ENCODE measurements at regions not wholly inside any gene's neighbourhood (a gene's known extent, or its start where the extent isn't known, plus 50 kb on each side); places are given as distances from the start of the nearest gene placed in this dataset.

GRCh38 chr14:73792481-73792880 lies 59.1 kb upstream of the PTGR2 start:
- TF ChIP-seq, protein P1, sequence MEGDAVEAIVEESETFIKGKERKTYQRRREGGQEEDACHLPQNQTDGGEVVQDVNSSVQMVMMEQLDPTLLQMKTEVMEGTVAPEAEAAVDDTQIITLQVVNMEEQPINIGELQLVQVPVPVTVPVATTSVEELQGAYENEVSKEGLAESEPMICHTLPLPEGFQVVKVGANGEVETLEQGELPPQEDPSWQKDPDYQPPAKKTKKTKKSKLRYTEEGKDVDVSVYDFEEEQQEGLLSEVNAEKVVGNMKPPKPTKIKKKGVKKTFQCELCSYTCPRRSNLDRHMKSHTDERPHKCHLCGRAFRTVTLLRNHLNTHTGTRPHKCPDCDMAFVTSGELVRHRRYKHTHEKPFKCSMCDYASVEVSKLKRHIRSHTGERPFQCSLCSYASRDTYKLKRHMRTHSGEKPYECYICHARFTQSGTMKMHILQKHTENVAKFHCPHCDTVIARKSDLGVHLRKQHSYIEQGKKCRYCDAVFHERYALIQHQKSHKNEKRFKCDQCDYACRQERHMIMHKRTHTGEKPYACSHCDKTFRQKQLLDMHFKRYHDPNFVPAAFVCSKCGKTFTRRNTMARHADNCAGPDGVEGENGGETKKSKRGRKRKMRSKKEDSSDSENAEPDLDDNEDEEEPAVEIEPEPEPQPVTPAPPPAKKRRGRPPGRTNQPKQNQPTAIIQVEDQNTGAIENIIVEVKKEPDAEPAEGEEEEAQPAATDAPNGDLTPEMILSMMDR (tag by site-specific recombination; IDR thresholded peaks at IDR 0.05): no peak
- TF ChIP-seq ZBTB7A (tag by site-specific recombination; IDR thresholded peaks at IDR 0.05; ENCODE audit: low read depth) (no peak), ZNF266 (tag by site-specific recombination; IDR thresholded peaks at IDR 0.05; ENCODE audit: low read depth) (no peak), ZBTB48 (tag by site-specific recombination; IDR thresholded peaks at IDR 0.05) (no peak), PATZ1 (tag by site-specific recombination; IDR thresholded peaks at IDR 0.05) (no peak)
- TF ChIP-seq, protein P2, sequence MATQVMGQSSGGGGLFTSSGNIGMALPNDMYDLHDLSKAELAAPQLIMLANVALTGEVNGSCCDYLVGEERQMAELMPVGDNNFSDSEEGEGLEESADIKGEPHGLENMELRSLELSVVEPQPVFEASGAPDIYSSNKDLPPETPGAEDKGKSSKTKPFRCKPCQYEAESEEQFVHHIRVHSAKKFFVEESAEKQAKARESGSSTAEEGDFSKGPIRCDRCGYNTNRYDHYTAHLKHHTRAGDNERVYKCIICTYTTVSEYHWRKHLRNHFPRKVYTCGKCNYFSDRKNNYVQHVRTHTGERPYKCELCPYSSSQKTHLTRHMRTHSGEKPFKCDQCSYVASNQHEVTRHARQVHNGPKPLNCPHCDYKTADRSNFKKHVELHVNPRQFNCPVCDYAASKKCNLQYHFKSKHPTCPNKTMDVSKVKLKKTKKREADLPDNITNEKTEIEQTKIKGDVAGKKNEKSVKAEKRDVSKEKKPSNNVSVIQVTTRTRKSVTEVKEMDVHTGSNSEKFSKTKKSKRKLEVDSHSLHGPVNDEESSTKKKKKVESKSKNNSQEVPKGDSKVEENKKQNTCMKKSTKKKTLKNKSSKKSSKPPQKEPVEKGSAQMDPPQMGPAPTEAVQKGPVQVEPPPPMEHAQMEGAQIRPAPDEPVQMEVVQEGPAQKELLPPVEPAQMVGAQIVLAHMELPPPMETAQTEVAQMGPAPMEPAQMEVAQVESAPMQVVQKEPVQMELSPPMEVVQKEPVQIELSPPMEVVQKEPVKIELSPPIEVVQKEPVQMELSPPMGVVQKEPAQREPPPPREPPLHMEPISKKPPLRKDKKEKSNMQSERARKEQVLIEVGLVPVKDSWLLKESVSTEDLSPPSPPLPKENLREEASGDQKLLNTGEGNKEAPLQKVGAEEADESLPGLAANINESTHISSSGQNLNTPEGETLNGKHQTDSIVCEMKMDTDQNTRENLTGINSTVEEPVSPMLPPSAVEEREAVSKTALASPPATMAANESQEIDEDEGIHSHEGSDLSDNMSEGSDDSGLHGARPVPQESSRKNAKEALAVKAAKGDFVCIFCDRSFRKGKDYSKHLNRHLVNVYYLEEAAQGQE (tag by site-specific recombination; IDR thresholded peaks at IDR 0.05): no peak
